Caki2 (cell line): ENCODE measurements at regions not wholly inside any gene's neighbourhood (a gene's known extent, or its start where the extent isn't known, plus 50 kb on each side); places are given as distances from the start of the nearest gene placed in this dataset.

Experiments
- DNase-seq: peaks from one replicate; pipeline ENCODE4 v3.0.0-alpha.2; 2015; ENCODE audit warnings: low read depth
- in situ Hi-C: cut with HindIII; loops from 2 replicates; pipeline ENCODE4 v1.10.0; 2016; ENCODE audit warnings: low sequenced_read_pairs, low pct_unique_long_range_greater_than_20kb, mixed read lengths

- no peak for DNase-seq
- in situ Hi-C loops, result no loop called here
Measured at GRCh38 chr2:136359121-136359965, 241.4 kb upstream of the CXCR4 start.

- in situ Hi-C loops, result no loop called here
- DNase-seq, result no peak
Measured at GRCh38 chr2:136358576-136358975, 240.6 kb upstream of the CXCR4 start.

GRCh38 chr2:136357007-136357380, 239.0 kb upstream of the CXCR4 start:
- DNase-seq, result no peak
- in situ Hi-C loops, result no loop called here

- DNase-seq, result no peak
- in situ Hi-C loops, result no loop called here
Measured at GRCh38 chr2:136356125-136357006, 238.4 kb upstream of the CXCR4 start.

GRCh38 chr2:136351684-136352083, 233.7 kb upstream of the CXCR4 start:
- in situ Hi-C loops, result no loop called here
- DNase-seq, result no peak

GRCh38 chr2:136347981-136348380, 230.0 kb upstream of the CXCR4 start:
- in situ Hi-C loops, result no loop called here
- DNase-seq, result no peak

- in situ Hi-C loops, result no loop called here
- DNase-seq, result no peak
Measured at GRCh38 chr2:136344339-136344738, 226.4 kb upstream of the CXCR4 start.

- no peak for DNase-seq
- in situ Hi-C loops, result no loop called here
Measured at GRCh38 chr2:136342138-136342537, 224.2 kb upstream of the CXCR4 start.

- DNase-seq, result no peak
- in situ Hi-C loops, result no loop called here
Measured at GRCh38 chr2:136334967-136335366, 217.0 kb upstream of the CXCR4 start.

- in situ Hi-C loops, result no loop called here
Measured at GRCh38 chr2:136332436-136333095, 214.6 kb upstream of the CXCR4 start.

GRCh38 chr2:136331226-136331625, 213.3 kb upstream of the CXCR4 start:
- DNase-seq, result no peak
- in situ Hi-C loops, result no loop called here

More at GRCh38 chr2:136332436-136333095, 214.6 kb upstream of the CXCR4 start:
- DNase-seq, result no peak

GRCh38 chr2:136328207-136328795, 210.4 kb upstream of the CXCR4 start:
- in situ Hi-C loops, result no loop called here
- no peak for DNase-seq

GRCh38 chr2:136327162-136327852, 209.4 kb upstream of the CXCR4 start:
- in situ Hi-C loops, result no loop called here
- no peak for DNase-seq

GRCh38 chr2:136325844-136326331, 207.9 kb upstream of the CXCR4 start:
- DNase-seq, result no peak
- in situ Hi-C loops, result no loop called here

GRCh38 chr2:136324966-136325365, 207.0 kb upstream of the CXCR4 start:
- no peak for DNase-seq
- in situ Hi-C loops, result no loop called here

- DNase-seq, result no peak
- in situ Hi-C loops, result no loop called here
Measured at GRCh38 chr2:136323935-136324334, 206.0 kb upstream of the CXCR4 start.

GRCh38 chr2:136323195-136323594, 205.2 kb upstream of the CXCR4 start:
- in situ Hi-C loops, result no loop called here
- no peak for DNase-seq

GRCh38 chr2:136322428-136322827, 204.5 kb upstream of the CXCR4 start:
- in situ Hi-C loops, result no loop called here
- no peak for DNase-seq
